ENCODE measurements at regions not wholly inside any gene's neighbourhood (a gene's known extent, or its start where the extent isn't known, plus 50 kb on each side); places are given as distances from the start of the nearest gene placed in this dataset.

DNA sequence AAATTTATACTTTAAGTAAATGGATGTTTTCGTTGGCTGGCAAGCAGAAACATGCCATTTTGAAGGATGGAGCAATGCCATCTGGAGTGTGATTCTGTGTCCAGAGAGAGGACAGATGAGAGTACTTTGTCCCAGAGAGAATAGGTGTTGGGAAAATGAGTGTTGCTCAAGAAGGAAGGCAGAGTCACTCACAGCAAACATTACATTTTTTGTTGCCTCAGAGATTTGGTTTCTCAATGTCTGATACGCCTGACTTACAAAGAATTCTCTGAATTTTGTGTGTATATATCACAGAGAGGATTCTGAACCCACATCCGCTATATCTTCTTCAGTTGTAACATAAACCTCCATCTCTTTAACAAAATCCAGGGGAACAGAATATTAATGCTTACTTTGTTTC is 102.8 kb upstream of the PCDH18 start:
- DNase-seq (ENCODE audit: low read depth, low spot score) = no peak

DNA sequence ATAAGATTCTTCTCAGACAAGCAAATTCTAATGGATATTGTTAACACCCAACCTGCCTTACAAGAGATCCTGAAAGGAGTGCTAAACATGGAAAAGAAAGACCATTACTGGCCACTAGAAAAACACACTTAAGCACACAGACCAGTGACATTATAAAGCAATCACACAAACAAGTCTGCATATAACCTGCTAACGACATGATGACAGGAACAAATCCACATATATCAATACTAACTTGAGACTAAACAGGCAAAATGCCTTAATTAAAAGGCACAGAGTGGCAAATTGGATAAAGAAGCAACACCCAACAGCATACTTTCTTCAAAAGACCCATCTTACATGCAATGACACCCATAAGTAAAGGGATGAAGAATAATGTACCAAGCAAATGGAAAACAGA is 100.5 kb upstream of the PCDH18 start:
- DNase-seq (ENCODE audit: low read depth, low spot score) = no peak

GRCh38 chr4:137631605-137632004 is 99.3 kb upstream of the PCDH18 start:
- DNase-seq (ENCODE audit: low read depth, low spot score) = no peak

GRCh38 chr4:137630252-137630651 is 98.0 kb upstream of the PCDH18 start:
- no peak for DNase-seq (ENCODE audit: low read depth, low spot score)

- DNase-seq (ENCODE audit: low read depth, low spot score) = no peak
Measured at GRCh38 chr4:137627739-137628460, 95.6 kb upstream of the PCDH18 start.

DNA sequence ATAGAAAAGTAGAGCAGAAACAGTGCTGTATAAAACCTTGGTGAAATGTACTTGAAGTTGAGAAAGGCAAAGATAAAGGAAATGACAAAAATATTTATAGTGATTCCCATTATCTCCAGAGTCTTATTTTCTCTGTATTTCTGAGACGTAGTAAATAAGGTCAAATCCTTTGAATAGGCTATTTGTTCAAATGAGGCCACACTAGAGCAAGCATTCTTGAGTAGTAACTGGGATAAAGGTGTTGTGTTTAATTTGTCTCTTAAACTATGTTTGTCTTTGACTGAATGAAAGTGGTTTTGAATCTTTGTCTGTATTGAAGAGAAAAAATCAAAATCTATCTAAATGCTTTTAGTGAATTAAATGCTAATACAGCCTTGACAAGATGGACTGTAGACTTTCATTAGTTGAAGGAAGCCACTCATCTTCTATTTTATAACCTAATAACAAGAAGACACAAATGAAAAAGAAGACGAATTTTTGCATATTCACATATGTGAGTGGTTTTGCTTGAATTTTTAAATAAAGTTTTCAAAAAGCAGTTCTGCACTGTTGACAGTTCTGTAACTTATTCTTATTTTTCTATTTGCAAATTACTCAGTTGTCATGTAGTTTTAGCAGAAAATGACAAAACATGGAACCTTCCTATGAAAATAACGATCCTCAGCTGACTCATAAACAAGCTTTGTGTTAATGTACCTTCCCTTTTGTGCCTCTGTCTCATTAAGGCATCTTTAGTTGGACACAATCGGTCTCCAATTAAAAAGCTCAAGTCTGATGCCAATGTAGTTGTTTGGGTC is 94.8 kb upstream of the PCDH18 start:
- no peak for DNase-seq (ENCODE audit: low read depth, low spot score)

DNA sequence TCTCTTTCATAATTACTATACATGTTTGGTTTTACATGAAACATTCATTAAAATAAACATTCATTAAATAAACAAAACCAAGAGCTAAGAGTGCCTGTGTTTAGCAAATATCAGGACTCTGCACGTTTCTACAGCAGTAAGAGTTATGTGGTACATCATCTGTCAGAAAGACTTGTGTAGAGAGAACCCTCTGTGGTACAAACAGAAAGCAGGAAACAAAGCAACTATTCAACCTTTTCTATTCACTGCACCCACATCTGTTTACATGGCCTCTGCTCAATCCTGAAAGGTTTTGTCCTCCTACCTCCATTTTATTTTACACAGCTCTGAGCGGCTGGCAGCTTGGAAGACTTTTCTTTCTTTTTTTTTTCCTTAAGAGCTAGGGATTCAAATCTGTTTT is 90.7 kb upstream of the PCDH18 start:
- DNase-seq (ENCODE audit: low read depth, low spot score) = no peak

DNA sequence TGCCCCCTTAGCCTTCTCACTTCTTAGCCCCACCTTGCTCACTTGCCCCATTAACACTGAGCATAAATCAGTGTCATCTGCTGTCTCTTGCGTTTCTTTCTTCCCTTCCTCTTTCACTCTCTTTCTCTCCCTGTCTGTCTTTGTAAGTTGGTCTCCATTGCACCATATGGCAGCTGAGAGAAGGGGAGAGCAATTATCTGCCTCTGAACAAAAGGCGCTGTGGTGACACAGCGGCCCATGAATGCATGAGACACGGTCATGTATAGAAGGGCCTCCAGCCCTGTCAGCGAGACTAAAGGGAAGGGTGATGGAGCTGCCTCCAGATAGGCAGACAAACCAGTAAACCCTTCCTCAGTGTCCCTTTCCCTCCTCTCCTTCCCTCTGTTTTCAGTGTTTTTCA is 88.8 kb upstream of the PCDH18 start:
- DNase-seq (ENCODE audit: low read depth, low spot score) = no peak

DNA sequence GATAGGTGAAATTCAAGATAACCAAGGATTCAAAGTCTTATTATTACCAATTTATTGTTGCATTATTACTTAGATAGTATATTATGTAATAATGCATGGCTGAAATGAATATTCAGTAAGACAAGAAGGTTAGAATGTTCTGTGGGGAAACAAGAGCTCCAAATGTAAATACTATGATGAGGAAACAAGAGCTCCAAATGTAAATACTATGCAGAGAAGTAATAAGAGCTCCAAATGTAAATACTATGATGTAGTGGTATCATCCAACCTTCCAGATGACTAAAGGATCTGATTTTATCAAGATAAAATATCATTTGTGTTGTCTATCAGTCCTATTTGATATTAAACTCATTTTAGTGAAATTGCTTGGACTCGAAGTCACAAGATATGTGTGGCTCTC is 82.2 kb upstream of the PCDH18 start:
- no peak for DNase-seq (ENCODE audit: low read depth, low spot score)

- DNase-seq (ENCODE audit: low read depth, low spot score) = no peak
Measured at GRCh38 chr4:137611998-137612700, 79.9 kb upstream of the PCDH18 start.

- no peak for DNase-seq (ENCODE audit: low read depth, low spot score)
Measured at GRCh38 chr4:137610960-137611359, 78.7 kb upstream of the PCDH18 start.

GRCh38 chr4:137609718-137610430 is 77.6 kb upstream of the PCDH18 start:
- no peak for DNase-seq (ENCODE audit: low read depth, low spot score)

- no peak for DNase-seq (ENCODE audit: low read depth, low spot score)
Measured at GRCh38 chr4:137608085-137608484, 75.8 kb upstream of the PCDH18 start.

DNA sequence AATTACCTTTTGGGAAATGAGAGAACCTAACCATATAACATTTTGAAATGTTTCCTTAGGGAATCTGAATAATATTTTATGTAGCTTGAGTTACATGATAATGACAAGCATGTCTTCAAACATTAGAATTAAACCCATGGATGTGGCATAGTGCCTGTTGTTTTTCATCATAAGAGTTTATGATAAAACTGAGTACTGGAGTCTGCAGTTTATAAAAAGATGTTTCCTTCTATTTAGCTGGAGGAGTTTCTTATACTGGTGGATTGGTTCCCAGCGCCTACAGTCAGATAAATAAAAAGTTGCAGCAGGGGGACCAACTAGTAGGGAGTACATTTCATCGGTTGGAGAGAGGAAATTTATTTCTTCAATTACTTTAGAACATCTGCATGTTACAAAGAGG is 70.1 kb upstream of the PCDH18 start:
- DNase-seq (ENCODE audit: low read depth, low spot score) = no peak

GRCh38 chr4:137601934-137602333 is 69.6 kb upstream of the PCDH18 start:
- no peak for DNase-seq (ENCODE audit: low read depth, low spot score)

DNA sequence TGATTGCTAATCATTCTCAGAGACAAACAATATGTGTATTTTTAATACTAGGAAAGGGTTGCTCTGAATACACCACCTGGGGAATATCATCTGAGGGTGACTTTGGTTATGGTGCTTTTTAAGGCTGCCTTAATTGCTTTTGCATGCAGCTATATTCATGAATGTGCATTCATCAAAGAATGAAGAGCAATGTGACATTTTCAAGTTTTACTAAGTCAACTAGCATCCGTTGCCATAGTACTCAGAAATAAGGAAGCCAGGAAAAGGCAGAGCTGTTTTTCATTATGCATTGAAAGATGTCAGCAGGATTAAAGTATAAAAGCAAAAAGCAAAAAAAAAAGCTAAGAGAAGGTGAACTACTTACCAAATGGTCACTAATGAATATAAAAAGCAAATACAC is 67.4 kb upstream of the PCDH18 start:
- DNase-seq (ENCODE audit: low read depth, low spot score) = no peak

GRCh38 chr4:137597752-137598430 is 65.6 kb upstream of the PCDH18 start:
- DNase-seq (ENCODE audit: low read depth, low spot score) = no peak

DNA sequence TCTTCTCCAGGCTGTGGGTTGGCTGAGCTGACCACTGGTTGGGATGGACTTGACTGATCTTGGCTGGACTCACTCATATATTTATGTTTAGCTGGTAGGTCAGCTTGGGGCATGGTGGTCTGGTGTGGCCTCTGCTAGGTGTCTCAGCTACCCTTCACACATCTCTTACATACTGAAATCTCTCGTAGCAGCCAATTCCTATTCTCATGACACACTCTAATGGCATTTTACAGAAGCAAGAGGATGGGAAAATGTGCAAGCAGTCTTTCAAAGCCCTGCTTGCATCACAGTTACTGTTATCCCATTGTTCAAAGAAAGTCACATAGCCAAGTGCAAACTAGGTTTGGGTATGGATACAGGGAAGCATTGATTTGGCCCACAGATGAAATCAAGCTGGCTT is 55.5 kb upstream of the PCDH18 start:
- no peak for DNase-seq (ENCODE audit: low read depth, low spot score)

GRCh38 chr4:137583671-137584070 is 51.4 kb upstream of the PCDH18 start:
- DNase-seq (ENCODE audit: low read depth, low spot score) = no peak
